NB4 (cell line): ENCODE measurements at regions not wholly inside any gene's neighbourhood (a gene's known extent, or its start where the extent isn't known, plus 50 kb on each side); places are given as distances from the start of the nearest gene placed in this dataset.
"Not testable (repeated sequence)": the region's sequence is repeated elsewhere in the genome, so short reads cannot be mapped to it uniquely, and the experiment has no call there.

Experiments used
- DNase-seq: peaks from one replicate; pipeline ENCODE4 v3.0.0; 2010; ENCODE audit warnings: low read depth
- H3K4me3 ChIP-seq: one replicate; pipeline ENCODE4 v1.5.1; 2011; ENCODE audit warnings: mild to moderate bottlenecking, low read depth, low read length, moderate library complexity
- MYC ChIP-seq: IDR thresholded peaks from 2 replicates; pipeline ENCODE4 v1.6.1; 2011; ENCODE audit warnings: low read depth, low read length
- POLR2A ChIP-seq: IDR thresholded peaks from 2 replicates; pipeline ENCODE4 v1.6.1; 2011; ENCODE audit warnings: mild to moderate bottlenecking; ENCODE audit not compliant: insufficient read length; ENCODE audit errors: extremely low read depth
- TF ChIP-seq, protein P1 (sequence below): IDR thresholded peaks from 2 replicates; pipeline ENCODE4 v1.6.1; 2011; ENCODE audit warnings: low read depth, low read length
- TF ChIP-seq, protein P2 (sequence below): IDR thresholded peaks from one replicate; pipeline ENCODE4 v1.5.1; 2012; ENCODE audit warnings: low read depth, low read length

DNA sequence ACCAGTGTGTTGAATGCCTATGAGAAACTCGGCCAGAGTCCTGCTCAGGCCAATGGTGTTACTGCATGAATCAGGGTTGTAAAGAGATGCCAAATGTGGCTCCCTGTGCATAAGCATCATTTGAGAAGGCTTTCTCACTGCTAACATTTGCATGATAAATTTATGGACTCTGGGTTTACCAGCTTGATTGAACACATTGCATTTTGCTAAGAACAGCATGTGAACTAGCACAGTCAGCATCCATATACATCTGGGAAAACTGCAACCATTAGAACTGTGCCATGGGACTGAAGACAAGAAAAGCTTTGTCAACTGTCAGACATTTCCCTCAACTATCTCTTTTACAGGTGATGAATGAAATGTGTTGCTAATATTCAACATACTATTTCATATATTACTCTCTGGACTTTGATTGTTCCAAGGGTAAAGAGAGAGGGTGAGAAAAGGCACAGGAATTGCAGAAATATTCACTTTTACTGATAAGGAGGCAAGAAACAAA lies 1427.4 kb upstream of the ADGRL3 start:
- no peak for DNase-seq
- no peak for TF ChIP-seq MYC
- TF ChIP-seq POLR2A: no peak
- TF ChIP-seq, protein P1, sequence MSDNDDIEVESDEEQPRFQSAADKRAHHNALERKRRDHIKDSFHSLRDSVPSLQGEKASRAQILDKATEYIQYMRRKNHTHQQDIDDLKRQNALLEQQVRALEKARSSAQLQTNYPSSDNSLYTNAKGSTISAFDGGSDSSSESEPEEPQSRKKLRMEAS: no peak
- TF ChIP-seq, protein P2, sequence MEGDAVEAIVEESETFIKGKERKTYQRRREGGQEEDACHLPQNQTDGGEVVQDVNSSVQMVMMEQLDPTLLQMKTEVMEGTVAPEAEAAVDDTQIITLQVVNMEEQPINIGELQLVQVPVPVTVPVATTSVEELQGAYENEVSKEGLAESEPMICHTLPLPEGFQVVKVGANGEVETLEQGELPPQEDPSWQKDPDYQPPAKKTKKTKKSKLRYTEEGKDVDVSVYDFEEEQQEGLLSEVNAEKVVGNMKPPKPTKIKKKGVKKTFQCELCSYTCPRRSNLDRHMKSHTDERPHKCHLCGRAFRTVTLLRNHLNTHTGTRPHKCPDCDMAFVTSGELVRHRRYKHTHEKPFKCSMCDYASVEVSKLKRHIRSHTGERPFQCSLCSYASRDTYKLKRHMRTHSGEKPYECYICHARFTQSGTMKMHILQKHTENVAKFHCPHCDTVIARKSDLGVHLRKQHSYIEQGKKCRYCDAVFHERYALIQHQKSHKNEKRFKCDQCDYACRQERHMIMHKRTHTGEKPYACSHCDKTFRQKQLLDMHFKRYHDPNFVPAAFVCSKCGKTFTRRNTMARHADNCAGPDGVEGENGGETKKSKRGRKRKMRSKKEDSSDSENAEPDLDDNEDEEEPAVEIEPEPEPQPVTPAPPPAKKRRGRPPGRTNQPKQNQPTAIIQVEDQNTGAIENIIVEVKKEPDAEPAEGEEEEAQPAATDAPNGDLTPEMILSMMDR: no peak
- no peak overlapping the region for H3K4me3 ChIP-seq

DNA sequence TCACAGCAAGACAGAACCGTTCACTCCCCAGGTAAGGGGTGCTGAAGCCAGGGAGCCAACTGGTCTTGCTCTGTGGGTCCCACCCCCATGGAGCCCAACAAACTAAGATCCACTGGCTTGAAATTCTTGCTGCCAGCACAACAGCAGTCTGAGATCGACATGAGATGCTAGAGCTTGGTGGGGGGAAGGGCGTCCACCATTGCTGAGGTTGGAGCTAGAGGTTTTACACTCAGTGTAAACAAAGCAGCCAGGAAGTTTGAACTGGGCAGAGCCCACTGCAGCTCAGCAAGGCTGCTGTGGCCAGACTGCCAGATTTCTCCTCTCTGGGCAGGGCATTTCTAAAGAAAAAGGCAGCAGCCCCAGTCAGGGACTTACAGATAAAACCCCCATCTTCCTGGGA lies 1419.9 kb upstream of the ADGRL3 start:
- DNase-seq, H3K4me3 ChIP-seq: not testable (repeated sequence)

DNA sequence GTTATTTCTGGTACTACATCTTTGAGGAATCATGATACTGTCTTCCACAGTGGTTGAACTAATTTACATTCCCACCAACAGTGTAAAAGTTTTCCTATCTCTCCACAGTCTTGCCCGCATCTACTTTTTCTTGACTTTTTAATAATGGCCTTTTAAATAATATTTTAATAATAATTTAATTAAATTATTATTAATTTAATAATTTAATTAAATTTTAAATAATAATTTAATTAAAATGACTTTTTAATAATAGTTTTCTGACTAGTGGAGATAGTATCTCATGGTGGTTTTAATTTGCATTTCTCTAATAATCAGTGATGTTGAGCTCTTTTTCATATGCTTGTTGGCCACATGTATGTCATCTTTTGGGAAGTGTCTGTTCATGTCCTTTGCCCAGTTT lies 1395.0 kb upstream of the ADGRL3 start:
- no peak overlapping the region for H3K4me3 ChIP-seq
- TF ChIP-seq, protein P2: no peak
- TF ChIP-seq MYC: no peak
- TF ChIP-seq POLR2A: no peak
- TF ChIP-seq, protein P1: no peak
- DNase-seq: no peak

DNA sequence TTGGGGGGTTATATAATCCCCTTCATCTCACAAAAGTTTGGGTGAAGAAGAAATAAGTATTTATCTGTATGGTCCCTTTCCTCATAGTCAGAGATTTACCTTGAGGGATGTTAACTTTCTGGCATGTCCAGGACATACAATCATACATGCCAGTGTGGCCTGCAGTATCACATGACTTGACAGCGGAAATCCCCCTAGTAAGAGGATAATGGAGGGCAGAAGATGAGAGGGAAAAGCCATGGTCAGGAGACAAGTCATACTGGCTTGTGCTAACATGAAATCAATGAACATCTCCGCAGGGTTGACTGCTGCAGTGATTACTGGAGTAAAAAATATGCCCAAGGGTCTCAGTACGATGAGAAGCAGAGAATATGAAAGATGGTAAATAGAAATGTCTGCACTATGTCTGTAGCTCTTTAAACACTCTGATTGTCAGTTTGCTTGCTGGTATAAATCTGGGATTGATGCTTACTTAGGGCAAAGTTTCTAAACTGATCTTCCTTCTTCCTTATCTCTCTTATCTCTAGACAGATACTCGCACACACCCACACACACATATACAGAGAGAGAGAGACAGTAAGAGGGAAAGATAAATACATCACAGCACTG lies 1385.6 kb upstream of the ADGRL3 start:
- DNase-seq: no peak
- H3K4me3 ChIP-seq: no peak overlapping the region
- TF ChIP-seq, protein P2: no peak

DNA sequence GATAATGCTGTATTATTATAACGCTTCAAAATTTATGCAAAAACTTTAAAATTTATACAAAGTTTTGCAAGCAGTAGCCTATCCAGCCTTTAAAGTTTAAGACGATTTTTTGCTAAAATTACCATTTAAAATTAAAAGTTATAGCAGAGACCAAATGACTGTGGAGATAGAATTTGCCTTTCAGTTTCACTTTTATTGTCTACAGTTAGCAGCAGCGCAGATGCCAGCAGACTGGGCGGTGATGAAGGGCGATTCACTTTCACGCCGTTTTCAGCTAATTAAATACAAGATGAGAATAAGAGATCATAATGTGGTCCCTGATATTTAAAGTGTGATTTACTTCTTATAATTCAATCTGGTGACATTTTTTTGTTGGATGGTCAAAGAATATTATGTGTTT lies 1381.5 kb upstream of the ADGRL3 start:
- peak overlapping the region; percentile 39 for H3K4me3 ChIP-seq
- TF ChIP-seq MYC: no peak
- TF ChIP-seq, protein P2: no peak
- TF ChIP-seq, protein P1: no peak
- TF ChIP-seq POLR2A: no peak
- peak; percentile 16 for DNase-seq

DNA sequence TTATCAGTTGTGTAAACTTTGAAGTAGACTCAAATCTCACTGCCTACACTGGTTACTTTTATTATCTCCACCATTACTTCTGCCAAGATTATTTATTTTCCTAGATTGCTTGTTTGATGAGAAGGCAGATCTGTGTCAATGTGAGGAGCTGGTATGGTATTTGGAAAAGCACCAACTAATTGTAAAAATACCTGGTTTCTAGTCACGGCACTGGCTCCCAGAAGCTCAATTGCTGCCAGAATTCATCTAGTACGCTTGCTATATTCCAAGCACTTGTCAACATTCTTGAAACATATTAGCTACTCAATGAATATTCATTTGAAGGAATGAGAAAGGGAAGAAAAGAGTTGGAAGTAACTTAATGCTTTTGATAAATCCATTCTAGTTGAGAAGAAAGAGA lies 1376.8 kb upstream of the ADGRL3 start:
- TF ChIP-seq, protein P1: no peak
- TF ChIP-seq POLR2A (no peak), MYC (no peak)
- TF ChIP-seq, protein P2: no peak
- no peak overlapping the region for H3K4me3 ChIP-seq
- no peak for DNase-seq
